ENCODE measurements at regions not wholly inside any gene's neighbourhood (a gene's known extent, or its start where the extent isn't known, plus 50 kb on each side); places are given as distances from the start of the nearest gene placed in this dataset.

DNA sequence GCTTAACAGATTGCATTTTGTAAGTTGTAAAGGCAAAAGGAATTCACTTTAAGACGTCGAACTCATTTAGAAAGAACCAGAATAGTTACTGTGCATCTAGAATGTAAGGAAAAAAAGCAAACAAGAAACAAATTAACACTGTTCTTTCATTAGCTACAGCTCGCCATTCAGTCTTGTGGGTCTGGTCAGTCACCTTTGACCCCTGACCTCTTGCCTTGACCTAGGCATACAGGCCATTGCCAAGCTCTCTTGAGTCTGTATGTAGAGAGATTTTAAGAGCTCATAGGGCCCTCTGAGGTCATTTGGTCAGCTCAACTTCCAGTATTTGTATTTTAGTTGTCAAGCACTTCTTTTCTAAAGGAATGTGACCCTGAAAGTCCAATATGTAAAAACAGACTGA is 318.7 kb downstream of the DHX35 start:
- TF ChIP-seq, protein P1, sequence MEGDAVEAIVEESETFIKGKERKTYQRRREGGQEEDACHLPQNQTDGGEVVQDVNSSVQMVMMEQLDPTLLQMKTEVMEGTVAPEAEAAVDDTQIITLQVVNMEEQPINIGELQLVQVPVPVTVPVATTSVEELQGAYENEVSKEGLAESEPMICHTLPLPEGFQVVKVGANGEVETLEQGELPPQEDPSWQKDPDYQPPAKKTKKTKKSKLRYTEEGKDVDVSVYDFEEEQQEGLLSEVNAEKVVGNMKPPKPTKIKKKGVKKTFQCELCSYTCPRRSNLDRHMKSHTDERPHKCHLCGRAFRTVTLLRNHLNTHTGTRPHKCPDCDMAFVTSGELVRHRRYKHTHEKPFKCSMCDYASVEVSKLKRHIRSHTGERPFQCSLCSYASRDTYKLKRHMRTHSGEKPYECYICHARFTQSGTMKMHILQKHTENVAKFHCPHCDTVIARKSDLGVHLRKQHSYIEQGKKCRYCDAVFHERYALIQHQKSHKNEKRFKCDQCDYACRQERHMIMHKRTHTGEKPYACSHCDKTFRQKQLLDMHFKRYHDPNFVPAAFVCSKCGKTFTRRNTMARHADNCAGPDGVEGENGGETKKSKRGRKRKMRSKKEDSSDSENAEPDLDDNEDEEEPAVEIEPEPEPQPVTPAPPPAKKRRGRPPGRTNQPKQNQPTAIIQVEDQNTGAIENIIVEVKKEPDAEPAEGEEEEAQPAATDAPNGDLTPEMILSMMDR (IDR thresholded peaks at IDR 0.05), result no peak
- no peak for TF ChIP-seq EP300 (IDR thresholded peaks at IDR 0.05)
- no peak for TF ChIP-seq POLR2A (IDR thresholded peaks at IDR 0.05)

All from tibial nerve (tissue), 4 donors.